Osteocyte (in vitro differentiated cells): ENCODE measurements at regions not wholly inside any gene's neighbourhood (a gene's known extent, or its start where the extent isn't known, plus 50 kb on each side); places are given as distances from the start of the nearest gene placed in this dataset.

Experiments used
- DNase-seq: peaks from one replicate; pipeline ENCODE4 v3.0.0; 2021; ENCODE audit warnings: mixed read lengths; ENCODE audit not compliant: unreplicated experiment; ENCODE audit errors: extremely low spot score
- H3K27ac Mint-ChIP-seq: one replicate; pipeline ENCODE4 v1.8.0; 2021; ENCODE audit warnings: mild to moderate bottlenecking, mixed read lengths; ENCODE audit not compliant: unreplicated experiment
- H3K27me3 Mint-ChIP-seq: one replicate; pipeline ENCODE4 v1.8.0; 2021; ENCODE audit warnings: mixed read lengths; ENCODE audit not compliant: unreplicated experiment
- H3K36me3 Mint-ChIP-seq: one replicate; pipeline ENCODE4 v1.8.0; 2021; ENCODE audit warnings: mixed read lengths; ENCODE audit not compliant: unreplicated experiment
- H3K4me1 Mint-ChIP-seq: one replicate; pipeline ENCODE4 v1.8.0; 2021; ENCODE audit warnings: mixed read lengths; ENCODE audit not compliant: unreplicated experiment
- H3K4me3 Mint-ChIP-seq: one replicate; pipeline ENCODE4 v1.8.0; 2021; ENCODE audit warnings: mild to moderate bottlenecking, moderate library complexity, mixed read lengths; ENCODE audit not compliant: unreplicated experiment
- H3K9me3 Mint-ChIP-seq: one replicate; pipeline ENCODE4 v1.8.0; 2021; ENCODE audit warnings: mixed read lengths; ENCODE audit not compliant: unreplicated experiment
- TF ChIP-seq, protein P1 (sequence below): fragments of 200-600 bp; sonication (generic); IDR thresholded peaks from 2 replicates; pipeline ENCODE4 v1.5.0; 2021; ENCODE audit warnings: antibody characterized with exemption, mild to moderate bottlenecking, moderate library complexity

DNA sequence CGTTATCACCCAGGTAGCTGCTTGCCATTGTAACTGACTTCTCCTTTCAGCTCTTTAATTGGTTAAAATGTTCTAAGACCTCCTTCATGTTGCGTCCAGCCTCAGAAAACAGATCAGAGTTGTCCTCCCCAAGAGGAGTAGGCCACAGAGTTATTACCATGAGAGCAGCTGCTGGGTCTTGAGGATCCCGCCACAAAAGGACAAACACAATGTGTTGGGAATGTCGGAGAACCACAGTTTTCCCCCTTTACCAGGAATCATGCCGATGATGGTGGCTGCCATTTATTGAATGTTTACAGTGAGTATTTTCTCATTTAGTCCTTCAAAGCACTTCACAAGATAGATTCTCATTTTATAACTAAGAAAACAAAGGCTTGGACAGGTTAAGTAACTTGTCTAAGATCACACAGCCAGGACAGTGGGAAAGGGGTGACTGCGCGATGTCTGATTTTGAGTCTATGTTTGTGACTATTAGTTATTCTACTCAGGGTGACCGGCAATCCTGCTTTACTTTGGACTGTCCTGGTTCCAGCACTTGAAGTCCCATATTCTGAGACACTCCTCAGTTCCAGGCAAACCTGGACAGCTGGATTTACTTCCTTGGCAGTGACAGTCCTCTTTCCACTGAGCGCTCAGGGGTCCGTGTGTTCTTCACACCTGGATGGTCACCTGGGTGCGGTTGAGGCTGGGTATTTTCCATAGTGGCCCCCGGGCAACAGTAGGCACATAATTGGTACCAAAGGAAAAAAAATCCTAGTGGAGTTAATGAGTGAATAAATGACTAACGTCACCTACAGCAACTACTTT lies 93.6 kb downstream of the LIPG start:
- Mint-ChIP-seq H3K27ac (no peak overlapping the region), H3K4me3 (no peak overlapping the region)

DNA sequence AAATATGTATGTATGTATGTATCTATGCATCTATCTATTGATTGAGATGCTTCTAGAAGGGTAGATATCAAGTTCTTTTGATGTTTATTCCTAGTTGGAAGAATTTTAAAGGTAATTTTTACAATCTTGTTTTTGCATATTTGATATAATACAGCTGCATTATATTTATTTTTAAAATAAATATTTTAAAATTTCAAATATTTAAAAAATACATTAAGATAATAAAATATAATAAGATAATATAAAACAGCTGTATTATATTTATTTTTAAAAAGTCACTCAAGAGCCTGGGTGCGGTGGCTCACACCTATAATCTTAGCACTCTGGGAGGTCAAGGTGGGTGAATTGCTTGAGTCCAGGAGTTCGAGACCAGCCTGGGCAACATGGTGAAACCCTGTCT lies 92.5 kb downstream of the LIPG start:
- no peaks in the 10 kb centered on the region for H3K36me3 Mint-ChIP-seq
- H3K9me3 Mint-ChIP-seq = no peaks in the 10 kb centered on the region
- peaks cover 3% of the 10 kb centered on the region for H3K4me1 Mint-ChIP-seq
- no peak overlapping the region for H3K27ac Mint-ChIP-seq
- peaks cover 5% of the 10 kb centered on the region for H3K27me3 Mint-ChIP-seq
- H3K4me3 Mint-ChIP-seq = no peak overlapping the region
- TF ChIP-seq, protein P1, sequence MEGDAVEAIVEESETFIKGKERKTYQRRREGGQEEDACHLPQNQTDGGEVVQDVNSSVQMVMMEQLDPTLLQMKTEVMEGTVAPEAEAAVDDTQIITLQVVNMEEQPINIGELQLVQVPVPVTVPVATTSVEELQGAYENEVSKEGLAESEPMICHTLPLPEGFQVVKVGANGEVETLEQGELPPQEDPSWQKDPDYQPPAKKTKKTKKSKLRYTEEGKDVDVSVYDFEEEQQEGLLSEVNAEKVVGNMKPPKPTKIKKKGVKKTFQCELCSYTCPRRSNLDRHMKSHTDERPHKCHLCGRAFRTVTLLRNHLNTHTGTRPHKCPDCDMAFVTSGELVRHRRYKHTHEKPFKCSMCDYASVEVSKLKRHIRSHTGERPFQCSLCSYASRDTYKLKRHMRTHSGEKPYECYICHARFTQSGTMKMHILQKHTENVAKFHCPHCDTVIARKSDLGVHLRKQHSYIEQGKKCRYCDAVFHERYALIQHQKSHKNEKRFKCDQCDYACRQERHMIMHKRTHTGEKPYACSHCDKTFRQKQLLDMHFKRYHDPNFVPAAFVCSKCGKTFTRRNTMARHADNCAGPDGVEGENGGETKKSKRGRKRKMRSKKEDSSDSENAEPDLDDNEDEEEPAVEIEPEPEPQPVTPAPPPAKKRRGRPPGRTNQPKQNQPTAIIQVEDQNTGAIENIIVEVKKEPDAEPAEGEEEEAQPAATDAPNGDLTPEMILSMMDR = no peak
- DNase-seq = no peak

More for the DNA sequence above, 93.6 kb downstream of the LIPG start:
- TF ChIP-seq, protein P1 = no peak
- H3K9me3 Mint-ChIP-seq = no peaks in the 10 kb centered on the region
- DNase-seq = no peak
- H3K36me3 Mint-ChIP-seq = no peaks in the 10 kb centered on the region
- peaks cover 5% of the 10 kb centered on the region for H3K27me3 Mint-ChIP-seq
- peaks cover 3% of the 10 kb centered on the region for H3K4me1 Mint-ChIP-seq

DNA sequence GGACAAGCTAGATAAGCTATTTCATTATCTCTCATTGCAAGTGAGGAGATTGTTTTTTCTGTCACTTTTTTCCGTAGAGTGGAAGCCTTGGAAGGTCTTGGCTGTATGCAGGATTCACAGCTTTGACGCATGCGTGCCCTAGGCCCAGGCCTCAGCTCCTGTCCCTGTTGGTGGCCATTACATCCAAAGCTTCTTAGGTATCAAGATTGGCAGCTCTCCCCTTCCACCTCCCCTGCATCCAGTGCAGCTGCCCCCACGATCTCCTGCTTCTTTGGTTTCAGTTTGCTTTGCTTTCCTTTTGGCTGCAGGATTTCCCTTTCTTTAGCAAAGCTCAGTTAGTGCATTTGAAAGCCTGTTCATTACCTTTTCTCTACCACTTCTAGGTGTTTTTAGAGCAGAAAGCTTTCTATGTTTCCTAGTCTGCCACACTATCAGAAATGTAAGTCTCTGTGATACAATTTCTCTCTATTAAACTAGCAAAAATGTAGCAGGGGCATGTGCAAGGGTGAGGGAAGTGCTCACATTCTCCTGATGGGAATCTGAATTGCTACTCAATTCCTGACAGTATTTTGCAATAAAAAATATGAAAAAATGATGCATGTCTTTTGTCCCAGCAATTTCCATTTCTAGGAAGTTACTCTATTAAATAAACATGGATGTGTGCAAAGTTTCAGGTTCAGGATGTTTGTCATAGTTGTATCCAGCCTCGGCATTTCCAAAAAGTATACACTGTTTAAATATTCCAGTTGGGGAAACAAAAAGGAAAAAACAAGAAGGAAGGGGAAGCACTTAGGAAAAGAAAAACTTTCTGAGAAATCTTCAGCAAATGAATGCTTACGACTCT lies 91.2 kb downstream of the LIPG start:
- TF ChIP-seq, protein P1 = no peak
- Mint-ChIP-seq H3K9me3 (no peaks in the 10 kb centered on the region), H3K4me3 (no peak overlapping the region), H3K27me3 (peaks cover 5% of the 10 kb centered on the region), H3K36me3 (no peaks in the 10 kb centered on the region), H3K4me1 (peaks cover 3% of the 10 kb centered on the region), H3K27ac (no peak overlapping the region)
- DNase-seq = no peak

DNA sequence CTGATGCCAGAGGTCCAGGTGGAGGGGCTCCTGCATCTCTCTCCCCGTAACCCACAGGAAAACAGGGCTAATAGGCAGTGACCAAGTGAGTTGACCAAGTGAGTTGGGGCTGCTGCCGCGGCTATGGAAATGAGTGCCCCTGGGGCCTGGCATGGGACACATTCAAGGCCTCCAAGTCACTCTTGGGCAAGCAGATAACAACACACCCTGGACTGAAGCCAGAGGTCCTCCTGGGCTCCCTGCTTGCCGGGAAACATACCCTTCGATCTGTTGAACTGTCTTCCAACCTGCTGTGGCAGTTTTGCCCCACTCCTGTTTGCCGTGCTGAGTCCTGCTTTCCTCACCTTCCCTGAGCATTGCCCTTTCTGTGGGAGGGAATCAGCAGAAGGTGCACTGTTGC lies 89.2 kb downstream of the LIPG start:
- TF ChIP-seq, protein P1 = no peak
- H3K27me3 Mint-ChIP-seq = peaks cover 5% of the 10 kb centered on the region
- no peak overlapping the region for H3K4me3 Mint-ChIP-seq

DNA sequence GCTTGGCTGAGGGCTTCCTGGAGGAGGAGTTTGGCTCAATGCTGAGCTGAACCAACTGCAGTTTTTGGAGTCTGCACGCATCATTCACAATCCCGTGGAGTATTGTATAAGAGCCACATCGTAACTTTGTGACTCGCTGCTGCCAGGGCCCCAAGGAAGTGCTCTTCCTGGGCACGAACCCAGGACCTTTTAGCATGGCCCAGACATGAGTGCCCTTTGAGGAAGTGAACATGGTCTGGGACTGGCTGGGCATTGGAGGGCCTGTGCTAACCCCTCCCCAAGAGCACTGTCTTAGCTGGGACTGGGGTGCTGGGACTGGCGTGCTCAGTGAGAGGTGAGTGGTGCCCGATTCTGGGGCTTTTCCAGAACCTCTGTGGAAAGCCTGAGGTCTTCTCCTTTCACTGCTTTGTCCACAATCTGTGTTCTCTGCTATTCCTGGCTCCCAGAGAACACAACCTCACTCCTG lies 88.6 kb downstream of the LIPG start:
- H3K27me3 Mint-ChIP-seq = peaks cover 4% of the 10 kb centered on the region
- no peaks in the 10 kb centered on the region for H3K36me3 Mint-ChIP-seq
- H3K9me3 Mint-ChIP-seq = no peaks in the 10 kb centered on the region
- H3K4me3 Mint-ChIP-seq = no peak overlapping the region
- TF ChIP-seq, protein P1 = no peak
- no peak overlapping the region for H3K27ac Mint-ChIP-seq
- no peak for DNase-seq
- peaks cover 10% of the 10 kb centered on the region for H3K4me1 Mint-ChIP-seq

More for the DNA sequence above, 89.2 kb downstream of the LIPG start:
- H3K36me3 Mint-ChIP-seq = no peaks in the 10 kb centered on the region
- peaks cover 10% of the 10 kb centered on the region for H3K4me1 Mint-ChIP-seq
- H3K27ac Mint-ChIP-seq = no peak overlapping the region
- no peaks in the 10 kb centered on the region for H3K9me3 Mint-ChIP-seq
- no peak for DNase-seq
